ENCODE measurements at regions not wholly inside any gene's neighbourhood (a gene's known extent, or its start where the extent isn't known, plus 50 kb on each side); places are given as distances from the start of the nearest gene placed in this dataset.
A peak's percentile ranks its signal among the peaks of the same experiment; 100 is the strongest.
"Not testable (repeated sequence)": the region's sequence is repeated elsewhere in the genome, so short reads cannot be mapped to it uniquely, and the experiment has no call there.

DNA sequence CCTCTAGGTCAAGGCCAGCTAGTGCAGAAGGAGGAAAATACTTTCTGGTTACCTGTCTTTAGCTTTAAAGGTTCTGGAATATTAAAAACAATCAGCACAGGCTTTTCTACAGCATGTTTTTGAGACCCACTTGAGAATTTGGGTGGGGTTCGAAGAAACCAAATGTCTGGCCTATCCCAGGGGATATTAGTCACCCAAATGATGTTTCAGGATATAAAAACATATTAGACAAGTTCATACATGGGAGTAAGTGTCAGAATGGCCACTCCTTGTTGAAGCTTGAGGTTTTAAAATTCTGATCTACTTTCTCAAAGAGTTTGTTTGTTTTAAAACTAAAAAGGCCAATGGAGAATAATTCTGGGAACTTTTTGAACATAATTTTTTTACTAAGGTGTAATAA, 158.6 kb upstream of the DLX2 start:
- H3K4me2 ChIP-seq = no peak overlapping the region
- POLR2A ChIA-PET = no interaction called here
- CTCF ChIA-PET = no interaction called here

GRCh38 chr2:172262486-172262885, 159.8 kb upstream of the DLX2 start:
- Histone ChIP-seq H3K9me2 (no peaks in the 10 kb centered on the region), H3K27me3 (ENCODE audit: insufficient read depth) (no peaks in the 10 kb centered on the region), H3F3A (replicated peaks; ENCODE audit: insufficient read depth) (no peaks in the 10 kb centered on the region), H3K79me2 (ENCODE audit: insufficient read depth) (no peaks in the 10 kb centered on the region), H3K36me3 (replicated peaks in 1 of 2; ENCODE audit: control insufficient read depth in 1 of 2, insufficient read depth in 2 of 2, low read length in 1 of 2) (no peaks in the 10 kb centered on the region), H3K27ac (ENCODE audit: low read depth in 2 of 2, low read length in 1 of 2) (no peak overlapping the region), H4K20me1 (ENCODE audit: insufficient read depth) (no peaks in the 10 kb centered on the region), H3K9ac (no peak overlapping the region), H3K4me3 (ENCODE audit: low read depth in 2 of 2, low read length in 1 of 2) (no peak overlapping the region), H2AFZ (ENCODE audit: low read depth) (no peak overlapping the region), H3K9me3 (no peaks in the 10 kb centered on the region), H3K4me2 (no peak overlapping the region), H3K4me1 (ENCODE audit: control insufficient read depth in 1 of 2, insufficient read depth in 2 of 2, low read depth in 1 of 2, low read length in 1 of 2) (no peaks in the 10 kb centered on the region)
- ChIA-PET POLR2A (no interaction called here), CTCF (interaction anchor here (0.5 to 0.7 kb wide), 2 partner anchors 49 to 199 kb away, joined by 3 read pairs; no protein-coding TSS in a partner anchor)
- DNase-seq = no peak
- no peak for TF ChIP-seq ELF1 (IDR thresholded peaks at IDR 0.05)
- no peak for TF ChIP-seq RFX5 (IDR thresholded peaks at IDR 0.05; ENCODE audit: low read length)
- TF ChIP-seq POLR2AphosphoS5 (IDR thresholded peaks at IDR 0.05; ENCODE audit: low read depth, low read length) = no peak
- TF ChIP-seq CTCF (IDR thresholded peaks at IDR 0.05) = no peak
- no peak for TF ChIP-seq EZH2phosphoT487 (IDR thresholded peaks at IDR 0.05; ENCODE audit: borderline replicate concordance, low read depth)
- no peak for TF ChIP-seq MAX (IDR thresholded peaks at IDR 0.05; ENCODE audit: low read depth)
- TF ChIP-seq CHD2 (IDR thresholded peaks at IDR 0.05; ENCODE audit: low read length, partially characterized antibody) = no peak
- TF ChIP-seq IRF3 (IDR thresholded peaks at IDR 0.05; ENCODE audit: low read depth, low read length) = no peak
- TF ChIP-seq FOXJ3 (CRISPR knock-in tag; IDR thresholded peaks at IDR 0.05) = no peak
- TF ChIP-seq TAF1 (IDR thresholded peaks at IDR 0.05; ENCODE audit: borderline replicate concordance, low read depth, low read length) = no peak
- no peak for TF ChIP-seq NRF1 (IDR thresholded peaks at IDR 0.05; ENCODE audit: low read depth, low read length)
- TF ChIP-seq JUND (IDR thresholded peaks at IDR 0.05) = no peak
- TF ChIP-seq RXRA (IDR thresholded peaks at IDR 0.05; ENCODE audit: borderline replicate concordance, low read depth) = no peak
- TF ChIP-seq TEAD4 (IDR thresholded peaks at IDR 0.05; ENCODE audit: borderline replicate concordance, insufficient read depth) = no peak
- TF ChIP-seq TCF12 (IDR thresholded peaks at IDR 0.05) = no peak
- no peak for TF ChIP-seq NFIC (IDR thresholded peaks at IDR 0.05; ENCODE audit: borderline replicate concordance)
- TF ChIP-seq GATA2 (CRISPR knock-in tag; IDR thresholded peaks at IDR 0.05) = no peak
- WGBS (ENCODE audit: low lambda C conversion rate) = 97% methylated on average over 2 of the region's 2 CpGs

More for the DNA sequence above, 158.6 kb upstream of the DLX2 start:
- H4K20me1 ChIP-seq (ENCODE audit: insufficient read depth) = no peaks in the 10 kb centered on the region
- H3F3A ChIP-seq (replicated peaks; ENCODE audit: insufficient read depth) = no peaks in the 10 kb centered on the region
- H3K27ac ChIP-seq (ENCODE audit: low read depth in 2 of 2, low read length in 1 of 2) = no peak overlapping the region
- no peaks in the 10 kb centered on the region for H3K36me3 ChIP-seq (replicated peaks in 1 of 2; ENCODE audit: control insufficient read depth in 1 of 2, insufficient read depth in 2 of 2, low read length in 1 of 2)
- WGBS (ENCODE audit: low lambda C conversion rate) = 68% methylated on average over 1 of the region's 1 CpG
- TF ChIP-seq TCF12 (IDR thresholded peaks at IDR 0.05) = no peak
- TF ChIP-seq MEF2A (IDR thresholded peaks at IDR 0.05; ENCODE audit: borderline replicate concordance, low read depth) = no peak
- no peak for TF ChIP-seq EZH2phosphoT487 (IDR thresholded peaks at IDR 0.05; ENCODE audit: borderline replicate concordance, low read depth)
- no peak for TF ChIP-seq NRF1 (IDR thresholded peaks at IDR 0.05; ENCODE audit: low read depth, low read length)
- H3K4me3 ChIP-seq (ENCODE audit: low read depth in 2 of 2, low read length in 1 of 2) = no peak overlapping the region
- peak overlapping the region; percentile 27; the same call in 1 of the 2 replicates for H2AFZ ChIP-seq (ENCODE audit: low read depth)
- no peaks in the 10 kb centered on the region for H3K27me3 ChIP-seq (ENCODE audit: insufficient read depth)
- no peak overlapping the region for H3K9ac ChIP-seq
- H3K9me2 ChIP-seq = no peaks in the 10 kb centered on the region
- H3K4me1 ChIP-seq (ENCODE audit: control insufficient read depth in 1 of 2, insufficient read depth in 2 of 2, low read depth in 1 of 2, low read length in 1 of 2) = peaks cover 2 to 7% of the 10 kb centered on the region in 2 experiments; a peak in 1 of 4 replicates
- no peaks in the 10 kb centered on the region for H3K79me2 ChIP-seq (ENCODE audit: insufficient read depth)
- H3K9me3 ChIP-seq = no peaks in the 10 kb centered on the region
- no peak for DNase-seq

DNA sequence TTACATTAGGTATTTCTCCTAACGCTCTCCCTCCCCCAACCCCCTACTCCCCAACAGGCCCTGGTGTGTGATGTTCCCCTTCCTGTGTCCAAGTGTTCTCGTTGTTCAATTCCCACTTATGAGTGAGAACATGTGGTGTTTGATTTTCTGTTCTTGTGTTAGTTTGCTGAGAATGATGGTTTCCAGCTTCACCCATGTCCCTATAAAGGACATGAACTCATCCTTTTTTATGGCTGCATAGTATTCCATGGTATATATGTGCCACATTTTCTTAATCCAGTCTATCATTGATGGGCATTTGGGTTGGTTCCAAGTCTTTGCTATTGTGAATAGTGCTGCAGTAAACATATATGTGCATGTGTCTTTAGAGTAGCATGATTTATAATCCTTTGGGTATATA, 162.1 kb upstream of the DLX2 start:
- 62% methylated on average over 2 of the region's 2 CpGs for WGBS (ENCODE audit: low lambda C conversion rate)
- DNase-seq; H3K4me1 ChIP-seq (ENCODE audit: control insufficient read depth in 1 of 2, insufficient read depth in 2 of 2, low read depth in 1 of 2, low read length in 1 of 2); H3K9me3 ChIP-seq; H3K27ac ChIP-seq (ENCODE audit: low read depth in 2 of 2, low read length in 1 of 2); H3F3A ChIP-seq (replicated peaks; ENCODE audit: insufficient read depth); H3K9me2 ChIP-seq; H2AFZ ChIP-seq (ENCODE audit: low read depth); CTCF ChIA-PET; POLR2A ChIA-PET; H3K36me3 ChIP-seq (replicated peaks in 1 of 2; ENCODE audit: control insufficient read depth in 1 of 2, insufficient read depth in 2 of 2, low read length in 1 of 2); H4K20me1 ChIP-seq (ENCODE audit: insufficient read depth); H3K79me2 ChIP-seq (ENCODE audit: insufficient read depth); H3K4me2 ChIP-seq; H3K9ac ChIP-seq; H3K4me3 ChIP-seq (ENCODE audit: low read depth in 2 of 2, low read length in 1 of 2); H3K27me3 ChIP-seq (ENCODE audit: insufficient read depth): not testable (repeated sequence)
